GM13976 (cell line): ENCODE measurements at regions not wholly inside any gene's neighbourhood (a gene's known extent, or its start where the extent isn't known, plus 50 kb on each side); places are given as distances from the start of the nearest gene placed in this dataset.

Source experiments
- DNase-seq: peaks from one replicate; pipeline ENCODE4 v3.0.0; 2012; ENCODE audit warnings: low spot score
- in situ Hi-C: fragments of 300-500 bp; cut with MboI; formaldehyde crosslinking; loops from one replicate; pipeline ENCODE4 v1.12.0; 2022; ENCODE audit warnings: low sequenced_read_pairs, mixed read lengths, inconsistent platforms; ENCODE audit not compliant: unreplicated experiment
- TF ChIP-seq, protein P1 (sequence below): IDR thresholded peaks from 2 replicates; pipeline ENCODE4 v1.5.1; 2012; ENCODE audit warnings: borderline replicate concordance, mild to moderate bottlenecking; ENCODE audit not compliant: insufficient read depth; ENCODE audit errors: extremely low read depth, missing control alignments, control extremely low read depth

GRCh38 chr4:184575306-184575705, 73.9 kb downstream of the CASP3 start:
- TF ChIP-seq, protein P1, sequence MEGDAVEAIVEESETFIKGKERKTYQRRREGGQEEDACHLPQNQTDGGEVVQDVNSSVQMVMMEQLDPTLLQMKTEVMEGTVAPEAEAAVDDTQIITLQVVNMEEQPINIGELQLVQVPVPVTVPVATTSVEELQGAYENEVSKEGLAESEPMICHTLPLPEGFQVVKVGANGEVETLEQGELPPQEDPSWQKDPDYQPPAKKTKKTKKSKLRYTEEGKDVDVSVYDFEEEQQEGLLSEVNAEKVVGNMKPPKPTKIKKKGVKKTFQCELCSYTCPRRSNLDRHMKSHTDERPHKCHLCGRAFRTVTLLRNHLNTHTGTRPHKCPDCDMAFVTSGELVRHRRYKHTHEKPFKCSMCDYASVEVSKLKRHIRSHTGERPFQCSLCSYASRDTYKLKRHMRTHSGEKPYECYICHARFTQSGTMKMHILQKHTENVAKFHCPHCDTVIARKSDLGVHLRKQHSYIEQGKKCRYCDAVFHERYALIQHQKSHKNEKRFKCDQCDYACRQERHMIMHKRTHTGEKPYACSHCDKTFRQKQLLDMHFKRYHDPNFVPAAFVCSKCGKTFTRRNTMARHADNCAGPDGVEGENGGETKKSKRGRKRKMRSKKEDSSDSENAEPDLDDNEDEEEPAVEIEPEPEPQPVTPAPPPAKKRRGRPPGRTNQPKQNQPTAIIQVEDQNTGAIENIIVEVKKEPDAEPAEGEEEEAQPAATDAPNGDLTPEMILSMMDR: no peak

GRCh38 chr4:184574861-184575260, 74.4 kb downstream of the CASP3 start:
- in situ Hi-C loops: no loop called here
- DNase-seq: no peak

More at GRCh38 chr4:184575306-184575705, 73.9 kb downstream of the CASP3 start:
- in situ Hi-C loops: no loop called here
- no peak for DNase-seq

GRCh38 chr4:184573701-184574100, 75.5 kb downstream of the CASP3 start:
- in situ Hi-C loops: no loop called here
- TF ChIP-seq, protein P1: no peak
- no peak for DNase-seq

More at GRCh38 chr4:184574861-184575260, 74.4 kb downstream of the CASP3 start:
- TF ChIP-seq, protein P1: no peak

DNA sequence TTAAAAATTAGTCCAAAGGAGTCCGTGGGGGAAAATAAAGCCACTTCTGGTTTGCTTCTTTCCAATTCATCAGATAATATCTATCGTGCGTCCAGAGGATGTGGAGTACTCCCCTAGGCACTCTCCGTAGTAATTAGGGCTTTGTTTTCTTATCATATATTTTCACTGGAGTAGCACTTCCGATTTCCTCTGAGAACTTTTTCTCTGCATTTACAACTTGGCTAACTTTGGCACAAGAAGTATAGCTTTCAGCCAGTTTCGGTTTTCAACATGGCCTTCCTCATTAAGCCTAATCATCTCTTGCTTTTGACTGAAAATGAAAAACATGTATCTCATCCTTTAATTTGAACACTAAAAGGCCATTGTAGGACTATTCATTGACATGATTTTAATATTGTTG, 80.5 kb downstream of the CASP3 start:
- TF ChIP-seq, protein P1: no peak
- in situ Hi-C loops: no loop called here
- DNase-seq: no peak

GRCh38 chr4:184563621-184564020, 85.6 kb downstream of the CASP3 start:
- DNase-seq: no peak
- in situ Hi-C loops: no loop called here
- TF ChIP-seq, protein P1: no peak

- in situ Hi-C loops: no loop called here
- TF ChIP-seq, protein P1: no peak
- DNase-seq: no peak
These were observed 84.6 kb upstream of the IRF2 start for GRCh38 chr4:184558996-184559395.

- no peak for DNase-seq
These were observed 79.5 kb upstream of the IRF2 start for GRCh38 chr4:184553891-184554290.

More at GRCh38 chr4:184553891-184554290, 79.5 kb upstream of the IRF2 start:
- in situ Hi-C loops: no loop called here
- TF ChIP-seq, protein P1: no peak
